GM21447 (cell line): ENCODE measurements at regions not wholly inside any gene's neighbourhood (a gene's known extent, or its start where the extent isn't known, plus 50 kb on each side); places are given as distances from the start of the nearest gene placed in this dataset.

Experiments used
- ATAC-seq: cut with Tn5 transposase; IDR thresholded peaks from one replicate; pipeline ENCODE4 v1.9.1; 2021; ENCODE audit not compliant: unreplicated experiment

DNA sequence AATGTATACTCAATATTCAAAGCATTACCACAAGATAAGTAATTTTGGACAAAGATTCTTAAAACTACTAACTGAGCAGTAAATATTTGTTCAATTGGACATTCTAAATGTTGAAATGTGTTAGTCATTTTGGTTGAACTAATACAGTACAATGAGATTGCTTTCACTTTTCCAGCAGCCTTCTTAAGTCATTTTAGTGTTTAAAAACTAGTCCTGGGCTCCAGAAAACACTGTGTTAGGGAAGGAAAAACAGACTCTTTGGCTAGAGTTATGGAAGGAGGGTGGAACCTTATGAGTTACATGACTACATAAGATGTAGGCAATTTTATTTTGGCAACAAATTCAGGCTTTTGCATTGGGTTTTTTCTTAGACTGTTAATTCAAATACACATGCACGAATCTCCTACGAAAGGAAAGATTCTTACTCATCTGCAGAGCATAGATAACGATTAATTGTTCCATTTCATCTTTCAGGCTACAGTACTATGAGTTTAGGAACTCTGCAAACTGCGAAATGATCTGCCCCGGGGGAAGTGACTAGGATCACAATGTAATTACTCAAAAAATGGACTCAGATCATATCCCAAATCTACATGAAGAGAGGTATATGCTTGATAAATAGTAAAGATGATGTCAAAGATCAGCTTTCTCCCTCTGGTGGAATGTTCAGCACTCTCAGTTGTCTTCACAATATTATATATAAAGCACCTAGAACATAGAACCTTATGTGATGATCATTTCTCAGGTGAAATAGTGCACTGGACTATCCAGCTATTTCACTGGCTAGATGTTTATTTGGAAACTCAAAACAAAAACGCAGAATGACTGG, 492.8 kb upstream of the MDFIC2 start:
- ATAC-seq = no peak

DNA sequence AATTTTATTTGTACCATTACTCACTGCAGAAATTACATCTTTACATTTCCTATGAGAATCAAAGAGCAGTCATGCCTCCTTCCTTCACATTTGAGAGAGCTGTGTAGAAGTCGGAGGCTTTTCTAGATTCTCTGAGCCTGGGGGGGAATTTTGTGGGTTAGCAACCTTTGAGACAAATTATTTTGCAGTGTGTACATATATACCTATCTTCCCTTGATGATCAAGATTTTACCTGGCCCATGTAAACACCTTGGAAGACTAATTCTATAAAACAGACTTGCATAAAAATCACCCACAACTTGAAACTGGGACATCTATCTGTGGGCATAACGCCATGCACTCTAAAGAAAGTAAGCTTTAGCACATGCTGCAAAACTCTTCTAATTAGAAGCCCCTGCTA, 491.5 kb upstream of the MDFIC2 start:
- no peak for ATAC-seq

DNA sequence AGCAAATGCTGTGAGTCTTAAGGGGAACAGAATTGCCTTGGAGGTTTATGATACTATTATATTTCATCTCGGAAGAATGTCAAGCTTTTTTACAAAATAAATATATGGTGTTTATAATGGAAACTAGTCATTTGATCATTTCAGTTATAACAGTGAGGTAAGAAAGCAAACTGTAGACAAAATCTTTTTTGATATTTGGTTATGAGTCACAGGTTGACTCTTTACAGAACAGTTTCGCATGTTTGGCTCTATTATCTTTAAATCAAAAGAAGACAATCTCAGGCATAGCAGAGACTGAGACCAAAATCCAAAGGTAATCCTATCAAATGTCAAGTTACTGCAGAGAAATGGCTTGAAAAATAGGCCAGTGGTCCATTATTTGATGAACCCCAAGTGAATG, 490.9 kb upstream of the MDFIC2 start:
- no peak for ATAC-seq

DNA sequence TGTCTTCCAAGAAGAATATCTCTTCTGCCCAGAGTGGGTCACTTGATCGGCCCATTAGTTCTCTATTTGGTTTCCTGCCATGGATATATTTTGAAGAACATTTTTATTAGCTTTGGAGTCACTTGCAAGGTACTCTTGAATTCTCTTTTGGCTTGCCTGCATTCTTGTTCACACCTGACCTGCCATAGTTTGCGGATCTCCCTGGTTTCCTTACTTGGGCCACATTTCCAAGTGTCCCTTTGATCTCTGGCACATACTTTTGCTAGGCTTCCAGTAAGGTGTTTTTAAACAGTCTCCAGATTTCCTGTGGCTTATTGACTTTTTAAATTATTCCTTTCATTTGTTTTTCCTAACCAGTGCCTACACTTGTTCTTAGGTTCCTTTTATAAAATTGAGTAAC, 488.5 kb upstream of the MDFIC2 start:
- no peak for ATAC-seq

DNA sequence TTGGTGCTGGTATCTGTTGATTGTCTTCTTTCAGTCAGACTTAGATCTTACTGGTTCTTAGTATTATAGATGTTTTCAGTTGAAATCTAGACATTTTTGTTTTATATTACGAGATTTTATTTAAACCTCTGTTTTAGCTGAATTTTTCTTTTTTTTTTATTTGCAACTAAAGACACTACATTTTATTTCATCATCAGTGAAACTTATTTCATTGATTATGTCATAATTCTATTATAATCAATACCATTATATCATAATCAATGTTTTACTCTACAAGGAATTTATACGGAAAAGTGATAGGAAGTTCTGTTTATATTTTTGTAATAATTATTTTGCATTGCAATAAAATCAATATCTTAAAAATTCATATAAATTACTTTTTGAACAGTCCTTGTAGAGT, 477.4 kb upstream of the MDFIC2 start:
- ATAC-seq = no peak

DNA sequence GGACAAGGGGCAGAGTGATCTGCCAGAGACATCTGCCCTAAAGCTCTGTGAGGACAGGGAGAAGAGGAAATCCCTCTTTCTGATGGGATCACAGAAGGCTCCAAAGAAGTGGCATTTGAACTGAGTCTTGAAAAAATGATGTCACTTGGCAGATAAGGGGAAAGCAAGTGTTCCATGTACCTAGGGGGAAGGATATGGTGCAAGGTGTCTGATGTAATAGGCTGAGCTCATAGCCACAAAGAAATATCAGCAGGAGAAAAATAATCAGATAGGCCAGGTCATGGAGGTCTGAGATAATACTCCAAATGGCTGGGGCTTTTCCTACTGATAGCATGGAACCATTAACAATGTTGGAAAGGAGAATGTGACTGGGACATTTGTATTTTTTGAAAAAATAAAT, 468.4 kb upstream of the MDFIC2 start:
- no peak for ATAC-seq

DNA sequence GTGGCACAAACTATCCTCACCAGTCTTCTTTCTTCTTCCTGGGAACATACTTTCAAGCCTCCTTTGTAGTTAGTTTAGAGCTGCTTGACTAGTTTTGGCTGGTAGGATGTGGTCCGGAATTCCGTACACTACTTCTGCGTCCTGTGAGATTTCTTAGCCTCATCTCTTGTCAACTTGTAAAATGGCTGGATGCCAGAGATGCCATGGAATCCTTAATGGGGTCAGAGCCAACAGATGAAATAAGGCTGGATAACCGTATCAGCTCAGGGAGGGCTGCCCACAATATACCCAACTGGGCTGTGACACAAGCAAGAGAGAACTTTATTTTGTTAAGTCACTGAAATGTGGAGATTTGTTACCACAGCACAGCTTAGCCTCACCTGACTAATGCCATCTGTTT, 466.9 kb upstream of the MDFIC2 start:
- no peak for ATAC-seq

DNA sequence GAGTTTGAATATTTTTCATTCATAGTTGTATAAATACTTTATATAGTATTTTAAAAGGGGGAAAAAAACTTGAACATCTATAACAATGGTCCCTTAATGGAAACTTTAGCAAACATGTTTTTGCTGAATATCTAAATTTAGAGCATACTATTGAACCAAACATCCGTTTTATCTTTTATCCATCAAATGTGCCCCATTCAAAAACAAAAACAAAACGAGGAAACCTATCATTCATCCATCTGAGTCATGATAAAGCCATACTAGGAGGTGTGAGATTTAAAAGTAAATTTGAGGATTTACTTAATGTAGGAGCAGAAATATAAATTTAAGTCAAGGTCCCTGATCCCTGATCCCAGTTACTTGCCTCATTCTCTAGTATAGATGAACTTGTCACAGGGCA, 463.6 kb upstream of the MDFIC2 start:
- no peak for ATAC-seq

DNA sequence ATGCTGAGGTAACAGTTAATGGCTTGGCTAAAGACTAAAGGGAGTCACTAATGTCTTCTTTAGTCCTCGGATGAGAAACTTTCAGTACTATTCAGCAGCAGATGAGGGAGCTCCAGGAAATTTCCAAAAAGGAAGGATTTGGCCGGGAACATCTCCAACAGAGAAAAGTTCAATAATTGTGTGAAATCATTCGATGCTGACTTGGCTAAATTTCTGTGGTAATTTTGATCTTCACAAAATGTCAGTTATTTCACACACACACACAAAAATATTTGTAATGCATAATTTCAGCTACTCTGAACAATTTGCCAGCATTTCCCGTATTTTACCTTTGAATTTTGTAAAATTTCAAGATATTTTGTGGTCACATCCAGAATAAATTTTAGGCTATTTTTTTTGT, 462.8 kb upstream of the MDFIC2 start:
- no peak for ATAC-seq

DNA sequence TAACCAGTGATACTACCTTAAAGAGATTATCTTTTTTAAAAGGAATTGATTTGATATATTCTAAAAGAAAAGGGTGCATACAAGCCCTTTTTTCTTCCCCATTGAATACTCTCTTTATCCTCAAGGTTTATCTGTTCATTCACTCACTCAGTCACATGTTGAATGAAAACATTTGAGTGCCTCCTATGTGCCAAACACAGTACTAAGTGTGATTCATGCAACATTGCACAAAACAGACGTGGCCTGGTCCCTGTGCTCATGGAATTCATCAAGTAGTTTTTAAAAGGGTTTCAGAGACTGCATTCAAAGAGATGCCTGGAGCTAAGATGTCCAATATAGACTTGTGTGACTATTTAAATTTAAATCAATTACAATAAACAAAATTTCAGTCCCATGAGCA, 462.2 kb upstream of the MDFIC2 start:
- ATAC-seq = no peak

DNA sequence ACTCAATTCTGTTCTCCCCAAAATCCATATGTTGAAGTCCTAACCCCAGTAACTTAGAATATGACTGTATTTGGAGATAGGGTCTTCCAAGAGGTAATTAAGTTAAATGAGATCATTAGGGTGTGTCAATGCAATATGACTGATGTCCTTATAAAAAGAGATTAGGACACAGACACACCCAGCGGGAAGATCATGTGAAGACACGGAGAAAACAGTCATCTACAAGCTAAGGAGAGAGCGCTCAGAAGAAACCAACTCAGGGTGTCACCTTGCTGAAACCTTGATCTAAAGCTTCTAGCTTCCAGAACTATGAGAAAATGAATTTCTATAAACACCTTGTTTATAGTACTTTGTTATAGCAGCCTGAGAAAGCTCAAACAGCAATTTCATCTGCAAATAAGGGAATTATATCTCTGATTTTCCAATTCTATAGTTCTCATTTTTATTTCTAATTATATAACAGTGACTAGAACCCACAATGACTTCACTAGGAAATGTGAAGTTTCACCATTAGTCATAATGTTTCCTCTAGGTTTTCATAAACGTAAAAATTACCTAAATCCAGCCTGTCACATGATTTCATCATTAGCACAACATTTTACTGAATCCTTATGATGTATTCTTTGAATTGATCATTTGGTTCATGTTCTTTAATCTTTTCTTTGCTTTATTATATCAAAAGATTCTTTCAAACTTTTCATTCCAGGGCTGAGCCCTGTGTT, 459.1 kb upstream of the MDFIC2 start:
- no peak for ATAC-seq

DNA sequence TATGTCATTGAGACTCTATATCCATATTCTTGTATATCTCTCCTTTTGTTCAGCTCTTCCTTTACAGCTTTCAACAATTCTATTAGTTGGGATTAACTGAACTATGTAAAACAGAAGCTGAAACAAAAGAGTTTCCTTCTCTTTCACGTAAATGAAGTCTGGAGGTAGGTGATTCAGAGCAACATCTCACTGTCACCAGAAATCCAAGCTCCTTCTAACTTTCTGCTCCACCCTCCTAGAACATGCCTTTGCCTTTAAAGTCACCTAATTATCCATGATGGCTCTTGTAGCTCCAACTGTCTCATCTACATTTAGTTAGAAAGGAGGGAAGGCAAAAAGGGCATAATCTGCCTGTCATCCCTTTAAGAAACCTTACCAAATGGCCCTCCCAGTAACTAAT, 458.2 kb upstream of the MDFIC2 start:
- no peak for ATAC-seq

DNA sequence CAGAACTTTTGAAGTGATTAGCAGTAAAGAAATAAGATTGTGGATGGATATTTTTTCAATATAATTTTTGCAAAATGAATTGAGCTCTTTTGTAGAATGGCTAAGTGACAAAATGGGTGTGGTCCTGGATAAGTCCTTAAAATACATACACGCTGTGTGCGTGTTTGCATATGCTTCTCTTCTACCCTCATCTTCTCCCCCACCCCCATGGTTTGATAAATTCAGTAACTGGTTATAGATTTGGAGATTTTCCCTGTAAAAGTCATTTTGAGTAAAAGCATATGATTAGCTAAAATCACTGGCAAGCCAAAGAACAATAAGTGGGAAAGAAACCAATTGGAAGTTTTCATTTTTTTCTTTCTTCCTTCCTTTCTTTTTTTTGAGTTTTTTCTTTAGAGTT, 453.9 kb upstream of the MDFIC2 start:
- no peak for ATAC-seq

DNA sequence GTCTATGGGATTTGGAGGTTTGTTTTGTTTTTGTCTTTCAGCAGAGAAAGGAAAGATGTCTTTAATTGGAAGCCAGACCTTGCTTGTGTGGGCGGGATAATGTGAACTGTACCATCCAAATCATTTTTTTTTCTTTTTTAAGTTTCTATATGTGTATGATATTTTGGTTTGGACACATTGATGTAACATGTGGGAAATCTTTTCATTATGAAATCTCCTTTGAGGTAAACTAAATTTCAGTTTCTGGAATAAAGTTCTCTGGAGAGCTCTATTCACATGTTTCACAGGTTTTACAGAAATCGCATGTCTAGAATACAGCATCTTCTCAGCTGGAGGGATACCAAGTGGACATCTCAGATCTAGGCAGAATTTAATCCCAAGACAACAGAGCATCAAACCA, 451.5 kb upstream of the MDFIC2 start:
- no peak for ATAC-seq

DNA sequence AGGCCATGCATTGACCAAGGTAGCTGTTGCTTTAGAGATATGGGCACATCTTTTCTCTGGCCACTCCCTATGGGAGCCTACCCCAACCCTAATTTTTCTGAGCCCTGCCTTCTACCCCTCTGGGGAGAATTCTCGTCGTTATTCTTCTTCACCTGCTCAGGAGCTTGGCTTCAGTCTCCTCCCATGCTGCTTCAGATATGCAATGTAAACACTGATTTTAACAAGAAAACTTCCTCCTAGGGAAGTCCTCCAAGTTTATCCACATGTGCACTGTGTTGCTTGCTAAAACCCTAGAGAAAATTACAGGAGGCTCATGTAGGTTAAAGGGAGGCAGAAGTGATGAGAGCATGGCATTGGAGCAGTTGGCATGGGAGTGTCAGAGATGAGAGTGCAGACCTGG, 445.2 kb upstream of the MDFIC2 start:
- ATAC-seq = no peak

DNA sequence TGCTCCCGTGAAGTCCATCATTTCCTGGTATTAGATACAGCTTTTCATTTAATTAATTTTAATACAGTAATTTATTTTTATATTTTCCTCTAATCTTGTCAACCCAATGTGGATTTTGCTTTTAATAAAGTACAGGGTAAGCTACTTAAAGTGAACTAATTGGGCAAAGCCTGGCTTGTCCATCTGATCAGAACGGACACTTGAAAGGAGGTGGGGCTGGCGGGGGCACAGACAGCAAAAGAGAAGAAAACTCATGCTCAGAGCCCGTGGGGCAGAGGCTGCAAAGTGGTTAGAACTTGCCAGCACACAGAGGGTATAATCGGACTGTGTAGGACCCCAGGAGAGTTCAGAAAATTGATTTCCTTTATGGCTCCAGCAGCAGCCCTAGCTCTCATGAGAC, 443.1 kb upstream of the MDFIC2 start:
- ATAC-seq = no peak

DNA sequence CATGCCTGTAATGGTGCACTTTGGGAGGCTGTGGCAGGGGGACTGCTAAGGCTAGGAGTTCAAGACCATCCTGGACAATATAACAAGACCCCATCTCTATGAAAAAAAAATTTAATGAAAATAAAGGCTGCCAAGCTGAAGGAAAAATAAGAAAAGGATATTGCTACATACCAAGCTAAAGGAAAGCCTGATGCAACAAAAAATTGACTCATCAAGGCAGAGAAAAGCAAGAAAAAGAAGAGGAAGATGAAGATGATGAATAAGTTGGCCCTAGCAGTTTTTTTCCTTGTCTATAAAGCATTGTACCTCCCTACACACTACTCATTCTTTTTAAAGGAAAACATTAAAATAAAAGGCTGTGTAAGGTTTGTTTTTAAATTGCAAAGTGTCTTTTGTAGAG, 441.9 kb upstream of the MDFIC2 start:
- ATAC-seq = no peak

DNA sequence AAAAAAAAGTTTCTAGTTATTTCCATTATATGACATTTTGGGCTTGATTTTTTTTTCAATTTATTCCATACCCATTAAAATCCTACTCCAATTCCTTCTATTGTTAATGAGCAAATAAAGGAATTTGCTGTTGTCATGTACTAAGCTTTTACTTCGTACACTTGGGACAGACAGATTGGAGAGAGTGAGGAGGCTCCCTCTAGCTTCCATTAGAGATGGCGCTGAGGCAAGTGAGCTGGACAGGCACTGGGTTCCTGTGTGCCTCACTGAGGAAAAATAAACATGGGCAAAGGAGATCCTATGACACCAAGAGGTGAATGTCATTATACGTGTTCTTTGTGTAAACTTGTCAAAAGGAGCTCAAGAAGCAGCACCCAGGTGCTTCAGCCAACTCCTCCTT, 441.1 kb upstream of the MDFIC2 start:
- no peak for ATAC-seq

DNA sequence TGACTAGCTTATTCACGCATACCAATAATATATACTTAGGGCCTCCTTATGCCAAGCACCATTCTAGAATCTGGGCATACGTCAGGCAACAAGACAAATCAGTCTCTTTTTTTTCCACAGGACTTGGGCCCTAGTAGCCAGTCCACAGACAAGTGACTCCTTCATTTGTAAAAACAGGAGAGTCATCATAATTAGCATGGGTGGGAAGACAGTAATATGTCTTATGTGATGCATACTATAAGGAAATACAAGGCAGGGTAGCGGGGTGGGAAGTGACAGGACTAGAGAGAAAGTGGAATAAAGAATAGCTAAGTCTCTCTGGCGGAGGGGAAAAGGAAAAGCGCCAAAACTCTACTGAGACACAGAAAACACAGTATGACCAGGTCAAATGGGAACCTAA, 439.6 kb upstream of the MDFIC2 start:
- no peak for ATAC-seq

DNA sequence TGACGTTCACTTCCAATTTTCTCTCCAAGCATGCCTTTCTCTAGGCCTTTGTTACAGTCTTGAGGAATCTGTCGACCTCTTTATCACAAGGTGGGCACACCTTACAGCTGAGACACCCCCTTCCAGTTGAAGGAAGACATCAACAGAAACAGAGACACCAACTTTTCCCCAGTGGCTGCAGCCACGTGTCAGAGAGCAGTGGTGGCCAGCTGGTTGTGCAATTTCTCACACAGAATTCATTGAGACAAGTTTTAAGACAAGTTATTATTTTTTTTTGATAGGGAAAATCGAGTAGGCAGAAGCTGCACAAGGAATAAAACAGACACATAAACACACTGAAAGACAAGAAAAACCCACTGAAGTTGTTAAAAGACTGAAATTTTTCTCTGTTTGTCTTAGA, 436.7 kb upstream of the MDFIC2 start:
- no peak for ATAC-seq

DNA sequence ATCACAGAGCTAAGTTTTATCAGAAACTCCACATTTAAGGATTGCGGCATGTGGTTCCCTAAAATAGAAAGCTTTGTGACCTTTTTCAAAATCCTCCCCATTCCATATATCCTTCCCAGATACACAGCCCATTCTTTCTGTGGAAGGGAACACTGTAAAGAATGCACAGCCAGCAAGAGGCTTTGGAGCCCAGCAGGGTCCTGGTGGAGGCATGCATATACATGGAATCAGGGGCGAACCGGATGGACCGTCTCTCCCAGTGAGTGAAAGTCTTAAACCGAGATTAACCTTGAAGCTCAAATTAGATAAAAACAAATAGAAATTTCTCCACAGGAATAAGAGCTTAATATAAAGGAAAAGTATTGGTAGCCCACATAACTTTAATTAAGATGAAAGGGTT, 436.2 kb upstream of the MDFIC2 start:
- no peak for ATAC-seq

DNA sequence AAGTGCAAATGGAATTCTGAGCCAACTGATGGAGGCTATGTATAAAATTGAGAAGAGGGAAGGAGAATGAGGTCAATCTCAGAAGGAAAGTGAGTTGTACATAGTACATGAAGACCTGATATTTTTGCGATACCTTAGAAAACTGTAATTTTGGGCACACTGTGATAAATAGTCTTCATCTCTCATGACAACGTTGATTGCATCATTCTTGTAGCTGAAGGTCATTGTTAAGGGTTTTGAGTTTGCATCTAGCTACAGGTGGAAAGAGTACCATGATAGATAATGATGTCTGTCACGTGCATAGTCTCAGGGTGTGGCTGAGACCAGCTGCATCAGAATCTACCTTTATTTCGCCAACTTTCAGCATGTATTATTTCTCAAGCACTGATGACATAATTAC, 435.4 kb upstream of the MDFIC2 start:
- no peak for ATAC-seq

DNA sequence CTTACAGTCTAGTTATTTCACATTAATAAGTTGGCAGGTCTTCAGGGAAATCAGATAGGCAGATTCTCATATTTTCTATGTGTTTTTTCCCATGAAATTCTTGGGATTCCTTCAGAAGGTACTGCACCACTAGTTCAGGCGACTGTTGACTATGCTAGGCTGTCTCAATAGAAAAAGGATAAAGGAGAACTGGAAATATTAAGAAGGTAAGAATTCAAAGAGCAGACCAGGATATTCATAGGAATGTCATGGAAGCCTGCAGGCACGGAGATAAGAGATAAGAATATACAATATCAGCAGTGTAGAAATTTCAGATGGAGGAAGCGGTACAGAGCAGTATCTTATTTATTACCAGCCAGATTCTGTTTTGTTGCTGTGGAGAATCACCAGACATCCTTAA, 432.1 kb upstream of the MDFIC2 start:
- ATAC-seq = no peak
